ENCODE measurements at regions not wholly inside any gene's neighbourhood (a gene's known extent, or its start where the extent isn't known, plus 50 kb on each side); places are given as distances from the start of the nearest gene placed in this dataset.

DNA sequence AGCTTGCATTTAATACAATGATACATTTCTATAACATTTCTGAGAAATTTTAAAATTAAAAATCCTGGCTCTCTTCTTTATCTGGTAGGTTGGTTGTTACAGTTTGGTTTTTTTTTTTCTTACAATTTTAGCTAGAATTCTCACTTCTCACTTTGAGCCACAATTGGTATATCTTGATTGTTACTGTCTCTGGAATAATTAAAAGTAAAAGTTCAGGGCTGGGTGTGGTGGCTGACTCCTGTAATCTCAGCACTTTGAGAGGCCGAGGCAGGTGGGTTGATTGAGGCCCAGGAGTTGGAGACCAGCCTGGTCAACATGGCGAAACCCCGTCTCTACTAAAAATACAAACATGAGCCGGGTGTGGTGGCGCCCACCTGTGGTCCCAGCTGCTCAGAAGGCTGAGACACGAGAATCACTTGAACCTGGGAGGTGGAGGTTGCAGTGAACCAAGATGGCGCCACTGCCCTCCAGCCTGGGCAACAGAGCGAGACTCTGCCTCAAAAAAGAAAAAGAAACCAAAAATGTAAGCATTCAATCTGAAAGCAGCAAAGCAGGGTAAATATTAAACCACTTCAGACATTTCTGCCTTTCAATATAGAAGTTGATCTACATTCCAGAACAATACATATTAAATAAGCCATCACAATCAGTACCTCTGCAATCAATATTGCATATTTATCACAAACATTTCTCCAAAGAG lies 88.6 kb upstream of the PFKP start:
- Histone ChIP-seq H3K9me3 (ENCODE audit: low read depth) (no peaks in the 10 kb centered on the region), H3K4me3 (no peak overlapping the region), H3K27ac (no peak overlapping the region), H3K4me1 (ENCODE audit: low read depth) (no peaks in the 10 kb centered on the region), H3K27me3 (no peaks in the 10 kb centered on the region), H3K36me3 (no peaks in the 10 kb centered on the region)
- no peak for DNase-seq (ENCODE audit: low read depth in 1 of 2, low spot score in 1 of 2)
- no peak for TF ChIP-seq CTCF (IDR thresholded peaks at IDR 0.05; ENCODE audit: low read depth, low read length)

DNA sequence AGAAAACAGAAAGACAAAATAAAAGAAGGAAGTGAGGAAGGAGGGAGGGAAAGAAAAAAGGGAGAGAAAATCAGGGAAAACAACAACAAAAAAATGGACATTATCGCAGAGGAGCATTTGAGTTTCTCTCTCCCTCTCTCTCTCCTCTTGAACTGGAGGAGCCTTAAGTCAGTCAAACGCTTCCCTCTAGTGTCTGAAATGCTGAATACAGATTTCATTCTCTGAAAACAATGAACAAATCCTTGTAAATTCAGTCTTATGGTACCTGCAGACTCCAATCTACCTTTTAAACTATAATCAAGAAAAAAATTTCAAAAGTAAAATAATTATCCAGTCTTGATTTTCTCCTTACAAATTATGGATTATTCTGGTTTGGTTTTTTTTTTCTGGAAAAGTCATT lies 89.2 kb upstream of the PFKP start:
- H3K36me3 ChIP-seq = no peaks in the 10 kb centered on the region
- DNase-seq (ENCODE audit: low read depth in 1 of 2, low spot score in 1 of 2) = peak; percentile 58 to 72

DNA sequence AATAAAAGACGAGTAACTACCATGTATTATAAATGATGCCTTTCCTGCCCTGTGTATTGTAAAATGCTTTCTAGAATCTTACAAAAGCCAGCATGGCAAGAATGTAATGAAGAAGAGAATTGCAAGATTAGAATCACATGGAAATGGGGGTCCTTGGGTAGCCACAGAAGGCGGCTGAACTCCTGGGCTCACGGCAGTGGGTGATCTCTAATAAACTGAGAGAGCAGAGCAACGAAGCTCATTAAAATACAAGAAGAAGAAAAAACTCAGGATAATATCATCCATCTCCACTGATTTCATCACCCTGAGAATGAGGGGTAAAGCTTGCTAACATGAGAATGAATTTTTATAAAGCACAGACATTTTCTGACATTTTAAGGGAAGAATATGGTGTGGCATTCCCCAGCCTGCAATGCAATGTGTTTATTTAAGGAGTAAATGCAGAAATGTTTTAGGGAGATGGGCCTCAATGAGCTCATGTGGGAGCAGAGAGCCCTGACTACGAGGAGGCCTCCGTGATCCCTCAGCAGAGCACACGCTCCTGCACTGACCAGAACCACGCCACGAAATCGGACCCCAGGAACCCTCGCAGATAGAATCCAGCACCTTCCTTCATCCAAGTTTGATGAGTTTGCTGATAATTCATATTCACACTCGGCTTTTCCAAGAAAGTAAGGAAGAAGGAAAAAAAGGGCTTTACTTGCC lies 92.7 kb upstream of the PFKP start:
- H3K27ac ChIP-seq = no peak overlapping the region
- H3K36me3 ChIP-seq = no peaks in the 10 kb centered on the region
- no peak for DNase-seq (ENCODE audit: low read depth in 1 of 2, low spot score in 1 of 2)
- H3K9me3 ChIP-seq (ENCODE audit: low read depth) = no peaks in the 10 kb centered on the region
- no peak for TF ChIP-seq CTCF (IDR thresholded peaks at IDR 0.05; ENCODE audit: low read depth, low read length)
- no peaks in the 10 kb centered on the region for H3K4me1 ChIP-seq (ENCODE audit: low read depth)
- H3K27me3 ChIP-seq = no peaks in the 10 kb centered on the region
- no peak overlapping the region for H3K4me3 ChIP-seq

More for the DNA sequence above, 89.2 kb upstream of the PFKP start:
- TF ChIP-seq CTCF (IDR thresholded peaks at IDR 0.05; ENCODE audit: low read depth, low read length) = peak; percentile 59
- H3K27me3 ChIP-seq = no peaks in the 10 kb centered on the region
- no peak overlapping the region for H3K4me3 ChIP-seq
- no peaks in the 10 kb centered on the region for H3K9me3 ChIP-seq (ENCODE audit: low read depth)
- no peak overlapping the region for H3K27ac ChIP-seq
- no peaks in the 10 kb centered on the region for H3K4me1 ChIP-seq (ENCODE audit: low read depth)

GRCh38 chr10:2974083-2974482 lies 93.3 kb upstream of the PFKP start:
- no peaks in the 10 kb centered on the region for H3K9me3 ChIP-seq (ENCODE audit: low read depth)
- no peak for DNase-seq (ENCODE audit: low read depth in 1 of 2, low spot score in 1 of 2)
- no peaks in the 10 kb centered on the region for H3K27me3 ChIP-seq
- H3K36me3 ChIP-seq = no peaks in the 10 kb centered on the region
- TF ChIP-seq CTCF (IDR thresholded peaks at IDR 0.05; ENCODE audit: low read depth, low read length) = no peak
- H3K4me3 ChIP-seq = no peak overlapping the region
- H3K27ac ChIP-seq = no peak overlapping the region
- no peaks in the 10 kb centered on the region for H3K4me1 ChIP-seq (ENCODE audit: low read depth)

GRCh38 chr10:2972810-2973209 lies 94.5 kb upstream of the PFKP start:
- Histone ChIP-seq H3K27ac (no peak overlapping the region), H3K4me3 (no peak overlapping the region), H3K27me3 (no peaks in the 10 kb centered on the region), H3K9me3 (ENCODE audit: low read depth) (no peaks in the 10 kb centered on the region), H3K4me1 (ENCODE audit: low read depth) (no peaks in the 10 kb centered on the region), H3K36me3 (no peaks in the 10 kb centered on the region)
- no peak for DNase-seq (ENCODE audit: low read depth in 1 of 2, low spot score in 1 of 2)
- no peak for TF ChIP-seq CTCF (IDR thresholded peaks at IDR 0.05; ENCODE audit: low read depth, low read length)

Measured in cardiac muscle cell (in vitro differentiated cells and primary cell).